NCI-H2196 treated with DMSO at 0.1 percent for 48 hours (cell line): ENCODE measurements at regions not wholly inside any gene's neighbourhood (a gene's known extent, or its start where the extent isn't known, plus 50 kb on each side); places are given as distances from the start of the nearest gene placed in this dataset.

Source experiments
- DNase-seq: peaks from one replicate; lab custom pipeline; 2025; ENCODE audit not compliant: unreplicated experiment; lab: John Stamatoyannopoulos, UW

GRCh38 chr3:31369637-31370379 lies 162.9 kb upstream of the STT3B start:
- no peak for DNase-seq

GRCh38 chr3:31370380-31370666 lies 162.4 kb upstream of the STT3B start:
- no peak for DNase-seq

GRCh38 chr3:31370681-31371080 lies 162.0 kb upstream of the STT3B start:
- no peak for DNase-seq

- no peak for DNase-seq
Measured at GRCh38 chr3:31371484-31372177, 161.1 kb upstream of the STT3B start.

GRCh38 chr3:31373681-31374080 lies 159.0 kb upstream of the STT3B start:
- no peak for DNase-seq

- DNase-seq, result no peak
Measured at GRCh38 chr3:31377045-31377642, 155.6 kb upstream of the STT3B start.

GRCh38 chr3:31378231-31378630 lies 154.5 kb upstream of the STT3B start:
- DNase-seq, result no peak

GRCh38 chr3:31379598-31379997 lies 153.1 kb upstream of the STT3B start:
- no peak for DNase-seq

- DNase-seq, result no peak
Measured at GRCh38 chr3:31382856-31383255, 149.9 kb upstream of the STT3B start.

- no peak for DNase-seq
Measured at GRCh38 chr3:31384117-31384516, 148.6 kb upstream of the STT3B start.

GRCh38 chr3:31389939-31390338 lies 142.8 kb upstream of the STT3B start:
- no peak for DNase-seq

GRCh38 chr3:31390466-31390865 lies 142.3 kb upstream of the STT3B start:
- DNase-seq, result no peak

GRCh38 chr3:31391150-31391549 lies 141.6 kb upstream of the STT3B start:
- no peak for DNase-seq

GRCh38 chr3:31392568-31392967 lies 140.2 kb upstream of the STT3B start:
- DNase-seq, result no peak

GRCh38 chr3:31399271-31399670 lies 133.5 kb upstream of the STT3B start:
- DNase-seq, result no peak

GRCh38 chr3:31402117-31402516 lies 130.6 kb upstream of the STT3B start:
- DNase-seq, result no peak

- no peak for DNase-seq
Measured at GRCh38 chr3:31403197-31403596, 129.5 kb upstream of the STT3B start.

- DNase-seq, result no peak
Measured at GRCh38 chr3:31404871-31405270, 127.9 kb upstream of the STT3B start.

- DNase-seq, result no peak
Measured at GRCh38 chr3:31405515-31405914, 127.2 kb upstream of the STT3B start.

GRCh38 chr3:31406896-31407295 lies 125.8 kb upstream of the STT3B start:
- no peak for DNase-seq

GRCh38 chr3:31407665-31408064 lies 125.1 kb upstream of the STT3B start:
- no peak for DNase-seq

GRCh38 chr3:31408720-31409119 lies 124.0 kb upstream of the STT3B start:
- DNase-seq, result no peak

- DNase-seq, result no peak
Measured at GRCh38 chr3:31409389-31409788, 123.3 kb upstream of the STT3B start.
